IgD-negative memory B cell (primary cell): ENCODE measurements at regions not wholly inside any gene's neighbourhood (a gene's known extent, or its start where the extent isn't known, plus 50 kb on each side); places are given as distances from the start of the nearest gene placed in this dataset.

Experiments used
- H3K27ac Mint-ChIP-seq, 3 donors: one replicate each; pipeline ENCODE4 v1.8.0; 2020 to 2022; ENCODE audit warnings: mild to moderate bottlenecking in 3 of 3, mixed read lengths in 3 of 3, moderate library complexity in 1 of 3
- H3K27me3 Mint-ChIP-seq: one replicate; pipeline ENCODE4 v1.8.0; 2021; ENCODE audit warnings: mixed read lengths
- H3K36me3 Mint-ChIP-seq: one replicate; pipeline ENCODE4 v1.8.0; 2020; ENCODE audit warnings: mild to moderate bottlenecking, mixed read lengths
- H3K4me1 Mint-ChIP-seq, 3 donors: one replicate each; pipeline ENCODE4 v1.8.0; 2020 to 2022; ENCODE audit warnings: mixed read lengths in 3 of 3, mild to moderate bottlenecking in 1 of 3
- H3K4me3 Mint-ChIP-seq, 4 donors: one replicate each; pipeline ENCODE4 v1.8.0; 2020 to 2022; ENCODE audit warnings: mild to moderate bottlenecking in 4 of 4, mixed read lengths in 4 of 4, moderate library complexity in 3 of 4
- H3K9me3 Mint-ChIP-seq, 3 donors: one replicate each; pipeline ENCODE4 v1.8.0; 2020 to 2021; ENCODE audit warnings: mixed read lengths in 3 of 3, mild to moderate bottlenecking in 1 of 3

DNA sequence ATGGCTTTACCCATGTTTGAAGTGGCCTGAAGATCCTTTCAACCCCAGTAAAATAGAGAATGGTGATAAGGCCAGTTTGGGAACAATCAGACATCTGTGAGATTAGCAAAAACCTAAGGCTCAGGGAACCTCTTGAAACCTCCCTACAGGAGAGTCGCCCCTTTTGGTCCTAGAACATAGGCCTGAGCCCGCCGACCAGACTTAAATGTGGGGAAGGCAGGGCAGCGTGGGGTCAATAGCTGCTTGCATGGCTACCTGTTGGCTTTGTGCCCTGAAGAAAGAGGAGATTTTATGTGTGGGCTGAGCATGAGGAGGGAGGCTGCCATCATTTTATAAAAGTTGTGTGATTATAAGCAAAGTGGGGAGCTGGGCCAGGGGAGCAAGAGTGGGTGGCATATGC lies 97.6 kb upstream of the TBX20 start:
- peaks cover 4% of the 10 kb centered on the region for H3K27me3 Mint-ChIP-seq
- H3K9me3 Mint-ChIP-seq: peaks cover 0 to 4% (median 1%) of the 10 kb centered on the region in 3 donors
- peaks cover 3% of the 10 kb centered on the region for H3K36me3 Mint-ChIP-seq
- no peak overlapping the region for H3K27ac Mint-ChIP-seq
- H3K4me1 Mint-ChIP-seq: no peaks in the 10 kb centered on the region
- no peak overlapping the region for H3K4me3 Mint-ChIP-seq

DNA sequence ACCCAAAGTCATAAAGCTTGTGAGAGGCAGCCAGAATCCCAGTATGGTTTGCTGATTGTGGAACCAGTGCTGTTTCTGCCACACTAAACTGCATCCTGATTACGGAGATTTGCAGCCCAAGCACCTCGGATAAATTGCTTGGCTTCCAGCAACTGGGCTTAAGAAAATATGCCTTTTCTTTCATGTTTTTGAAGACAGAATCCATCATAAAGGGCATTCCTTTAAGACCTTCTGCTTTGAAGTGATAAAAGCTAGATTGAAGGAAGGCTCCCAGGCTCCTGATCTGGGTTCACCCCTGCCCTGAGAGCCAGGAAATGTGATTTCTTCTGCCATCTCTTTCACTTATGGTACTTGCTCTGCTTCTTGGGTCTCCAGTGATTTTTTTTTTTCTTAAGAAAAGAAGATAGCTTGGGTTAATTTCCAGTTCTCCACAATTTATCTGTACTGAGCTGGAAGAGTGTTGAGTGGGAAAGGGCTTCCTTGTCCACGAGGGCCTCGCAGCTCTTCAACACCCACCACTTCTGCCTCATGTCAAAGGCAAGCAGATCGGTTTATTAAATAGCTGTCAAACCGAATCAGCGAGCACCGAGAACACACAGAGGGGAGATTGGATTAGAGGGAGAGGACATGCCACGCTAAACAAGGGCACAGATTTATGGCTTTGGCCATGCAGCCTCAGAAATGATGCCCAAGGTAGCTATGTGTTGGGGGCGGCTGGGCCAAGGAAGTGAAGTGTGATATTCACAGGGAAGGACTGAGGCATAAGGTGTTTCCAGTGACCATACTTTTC lies 94.9 kb upstream of the TBX20 start:
- H3K27me3 Mint-ChIP-seq: peaks cover 2% of the 10 kb centered on the region
- H3K27ac Mint-ChIP-seq: no peak overlapping the region
- no peaks in the 10 kb centered on the region for H3K4me1 Mint-ChIP-seq
- H3K36me3 Mint-ChIP-seq: peaks cover 3% of the 10 kb centered on the region
- H3K4me3 Mint-ChIP-seq: no peak overlapping the region
- peaks cover 0 to 4% (median 1%) of the 10 kb centered on the region in 3 donors for H3K9me3 Mint-ChIP-seq

DNA sequence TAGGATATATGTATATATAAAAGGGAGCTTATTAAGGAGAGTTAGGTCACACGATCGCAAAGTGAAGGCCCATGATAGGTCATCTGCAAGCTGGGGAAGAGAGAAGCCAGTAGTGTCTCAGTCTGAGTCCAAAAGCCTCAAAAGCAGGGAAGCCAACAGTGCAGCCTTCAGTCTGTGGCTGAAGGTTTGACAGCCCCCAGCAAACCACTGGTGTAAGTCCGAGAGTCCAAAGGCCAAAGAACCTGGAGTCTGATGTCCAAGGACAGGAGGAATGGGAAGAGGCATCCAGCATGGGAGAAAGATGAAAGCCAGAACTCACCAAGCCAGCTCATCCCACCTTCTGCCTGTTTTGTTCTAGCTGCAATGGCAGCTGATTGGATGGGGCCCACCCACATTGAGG lies 88.9 kb upstream of the TBX20 start:
- Mint-ChIP-seq H3K27me3 (peaks cover 2% of the 10 kb centered on the region), H3K4me1 (peaks cover 0 to 5% (median 3%) of the 10 kb centered on the region in 3 donors), H3K27ac (no peak overlapping the region), H3K9me3 (peaks cover 0 to 1% (median 0%) of the 10 kb centered on the region in 3 donors), H3K4me3 (no peak overlapping the region), H3K36me3 (no peaks in the 10 kb centered on the region)

- H3K4me3 Mint-ChIP-seq: no peak overlapping the region
- H3K27me3 Mint-ChIP-seq: peaks cover 6% of the 10 kb centered on the region
- H3K4me1 Mint-ChIP-seq: peaks cover 0 to 5% (median 3%) of the 10 kb centered on the region in 3 donors
- H3K9me3 Mint-ChIP-seq: peaks cover 0 to 3% (median 0%) of the 10 kb centered on the region in 3 donors
- H3K27ac Mint-ChIP-seq: no peak overlapping the region
- no peaks in the 10 kb centered on the region for H3K36me3 Mint-ChIP-seq
These were observed 85.9 kb upstream of the TBX20 start for GRCh38 chr7:35339811-35340210.

DNA sequence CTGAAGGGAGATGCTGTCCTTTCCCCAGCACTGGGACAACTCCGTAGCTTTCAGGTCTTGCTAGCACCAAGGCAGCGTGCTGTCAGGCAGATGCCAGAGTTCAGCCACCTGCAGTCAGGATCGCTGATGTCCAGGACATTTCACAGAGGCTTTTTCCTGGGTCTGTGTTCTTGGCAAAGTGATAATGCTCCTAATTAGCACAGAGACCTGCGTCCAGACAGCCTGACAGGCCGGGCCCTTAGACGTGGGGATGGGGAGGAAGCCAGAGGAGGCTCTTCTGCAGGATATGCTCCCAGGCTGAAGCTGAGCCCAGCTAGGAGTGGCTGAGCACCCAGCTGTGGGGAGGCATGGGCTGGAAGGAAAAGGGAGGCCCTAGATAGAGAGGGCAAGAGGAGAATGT lies 82.5 kb upstream of the TBX20 start:
- peaks cover 0 to 3% (median 0%) of the 10 kb centered on the region in 3 donors for H3K9me3 Mint-ChIP-seq
- peak overlapping the region in 1 of 3 donors; percentile 65 for H3K27ac Mint-ChIP-seq
- peaks cover 6% of the 10 kb centered on the region for H3K27me3 Mint-ChIP-seq

GRCh38 chr7:35334506-35334905 lies 80.6 kb upstream of the TBX20 start:
- Mint-ChIP-seq H3K4me3 (no peak overlapping the region), H3K27me3 (peaks cover 6% of the 10 kb centered on the region), H3K36me3 (no peaks in the 10 kb centered on the region), H3K9me3 (peaks cover 0 to 3% (median 0%) of the 10 kb centered on the region in 3 donors), H3K27ac (no peak overlapping the region), H3K4me1 (no peaks in the 10 kb centered on the region)

More for the DNA sequence above, 82.5 kb upstream of the TBX20 start:
- H3K4me1 Mint-ChIP-seq: peaks cover 0 to 3% (median 3%) of the 10 kb centered on the region in 3 donors
- H3K4me3 Mint-ChIP-seq: no peak overlapping the region
- no peaks in the 10 kb centered on the region for H3K36me3 Mint-ChIP-seq

GRCh38 chr7:35333265-35333664 lies 79.4 kb upstream of the TBX20 start:
- H3K9me3 Mint-ChIP-seq: peaks cover 0 to 3% (median 0%) of the 10 kb centered on the region in 3 donors
- H3K4me3 Mint-ChIP-seq: no peak overlapping the region
- H3K27me3 Mint-ChIP-seq: peaks cover 6% of the 10 kb centered on the region

GRCh38 chr7:35331730-35332678 lies 78.1 kb upstream of the TBX20 start:
- Mint-ChIP-seq H3K27me3 (peaks cover 3% of the 10 kb centered on the region), H3K4me1 (no peaks in the 10 kb centered on the region), H3K27ac (no peak overlapping the region)

More at GRCh38 chr7:35333265-35333664, 79.4 kb upstream of the TBX20 start:
- Mint-ChIP-seq H3K27ac (no peak overlapping the region), H3K36me3 (no peaks in the 10 kb centered on the region), H3K4me1 (no peaks in the 10 kb centered on the region)

DNA sequence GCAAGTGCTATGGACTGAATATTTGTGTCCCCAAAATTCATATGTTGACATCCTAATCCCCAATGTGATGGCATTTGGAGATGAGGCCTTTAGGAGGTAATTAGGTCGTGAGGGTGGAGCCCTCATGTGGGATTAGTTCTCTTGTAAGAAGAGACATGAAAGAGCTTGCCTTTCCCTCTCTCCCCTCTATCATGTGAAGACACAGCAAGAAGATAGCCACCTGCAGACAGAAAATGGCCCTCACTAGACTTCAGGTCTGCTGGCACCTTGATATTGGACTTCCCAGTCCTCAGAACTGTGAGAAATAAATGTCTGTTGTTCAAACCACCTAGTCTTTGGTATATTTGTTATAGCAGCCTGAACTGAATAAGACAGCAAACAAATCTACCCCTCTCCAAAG lies 75.1 kb upstream of the TBX20 start:
- Mint-ChIP-seq H3K27ac (no peak overlapping the region), H3K9me3 (peaks cover 0 to 9% (median 5%) of the 10 kb centered on the region in 3 donors), H3K4me3 (no peak overlapping the region), H3K27me3 (no peaks in the 10 kb centered on the region), H3K36me3 (no peaks in the 10 kb centered on the region), H3K4me1 (no peaks in the 10 kb centered on the region)

More at GRCh38 chr7:35331730-35332678, 78.1 kb upstream of the TBX20 start:
- Mint-ChIP-seq H3K9me3 (peaks cover 0 to 3% (median 0%) of the 10 kb centered on the region in 3 donors), H3K4me3 (no peak overlapping the region), H3K36me3 (no peaks in the 10 kb centered on the region)

GRCh38 chr7:35319606-35320005 lies 65.7 kb upstream of the TBX20 start:
- Mint-ChIP-seq H3K4me1 (no peaks in the 10 kb centered on the region), H3K27ac (no peak overlapping the region), H3K4me3 (no peak overlapping the region), H3K9me3 (peaks cover 0 to 2% (median under 1%) of the 10 kb centered on the region in 3 donors), H3K27me3 (peaks cover 4% of the 10 kb centered on the region), H3K36me3 (no peaks in the 10 kb centered on the region)

GRCh38 chr7:35316549-35316948 lies 62.6 kb upstream of the TBX20 start:
- Mint-ChIP-seq H3K27me3 (peaks cover 4% of the 10 kb centered on the region), H3K9me3 (no peaks in the 10 kb centered on the region), H3K4me3 (no peak overlapping the region), H3K4me1 (no peaks in the 10 kb centered on the region), H3K36me3 (no peaks in the 10 kb centered on the region), H3K27ac (no peak overlapping the region)

- H3K36me3 Mint-ChIP-seq: no peaks in the 10 kb centered on the region
- no peaks in the 10 kb centered on the region for H3K9me3 Mint-ChIP-seq
- no peaks in the 10 kb centered on the region for H3K4me1 Mint-ChIP-seq
- H3K4me3 Mint-ChIP-seq: no peak overlapping the region
- H3K27ac Mint-ChIP-seq: no peak overlapping the region
- no peaks in the 10 kb centered on the region for H3K27me3 Mint-ChIP-seq
These were observed 61.6 kb upstream of the TBX20 start for GRCh38 chr7:35315517-35315916.

- Mint-ChIP-seq H3K36me3 (no peaks in the 10 kb centered on the region), H3K4me3 (no peak overlapping the region), H3K27ac (no peak overlapping the region), H3K4me1 (no peaks in the 10 kb centered on the region), H3K27me3 (no peaks in the 10 kb centered on the region), H3K9me3 (no peaks in the 10 kb centered on the region)
These were observed 60.5 kb upstream of the TBX20 start for GRCh38 chr7:35314354-35314753.

DNA sequence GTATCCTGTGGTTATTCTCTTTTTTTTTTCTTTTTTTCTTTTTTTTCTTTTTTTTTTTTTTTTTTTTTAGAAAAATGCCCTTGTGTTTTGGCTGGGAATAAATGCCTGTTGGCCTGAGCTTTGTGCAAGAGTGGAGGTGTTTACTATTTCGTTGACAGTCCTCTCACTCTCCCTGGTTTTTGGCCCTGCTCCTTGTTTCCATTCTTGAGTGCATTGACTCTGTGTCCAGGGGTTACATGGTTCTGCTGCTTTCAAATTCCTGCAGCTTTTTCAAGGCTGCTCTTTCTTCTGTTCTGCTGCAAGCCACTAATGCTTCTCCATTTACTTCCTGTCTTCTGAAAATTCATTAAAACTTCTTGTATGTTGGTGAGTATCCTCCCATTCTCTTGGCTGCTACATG lies 59.7 kb upstream of the TBX20 start:
- H3K36me3 Mint-ChIP-seq: no peaks in the 10 kb centered on the region
- H3K4me1 Mint-ChIP-seq: no peaks in the 10 kb centered on the region
- H3K27ac Mint-ChIP-seq: no peak overlapping the region
- H3K9me3 Mint-ChIP-seq: no peaks in the 10 kb centered on the region
- H3K27me3 Mint-ChIP-seq: no peaks in the 10 kb centered on the region
- H3K4me3 Mint-ChIP-seq: no peak overlapping the region
